HUES48 (cell line): ENCODE measurements at regions not wholly inside any gene's neighbourhood (a gene's known extent, or its start where the extent isn't known, plus 50 kb on each side); places are given as distances from the start of the nearest gene placed in this dataset.
A peak's percentile ranks its signal among the peaks of the same experiment; 100 is the strongest.
"Not testable (repeated sequence)": the region's sequence is repeated elsewhere in the genome, so short reads cannot be mapped to it uniquely, and the experiment has no call there.

Experiments used
- H3K27ac ChIP-seq: one replicate; pipeline ENCODE4 v1.7.0; 2013; ENCODE audit warnings: low read depth, low read length, inconsistent platforms
- H3K27me3 ChIP-seq: 2 replicates; pipeline ENCODE4 v1.6.1; 2013; ENCODE audit warnings: mild to moderate bottlenecking, low read length; ENCODE audit not compliant: control insufficient read depth, insufficient read depth
- H3K36me3 ChIP-seq: 2 replicates; pipeline ENCODE4 v1.6.1; 2013; ENCODE audit warnings: low read length; ENCODE audit not compliant: control insufficient read depth, insufficient read depth
- H3K4me1 ChIP-seq: 2 replicates; pipeline ENCODE4 v1.6.1; 2013; ENCODE audit warnings: mild to moderate bottlenecking, low read length; ENCODE audit not compliant: control insufficient read depth, insufficient read depth
- H3K4me3 ChIP-seq: 2 replicates; pipeline ENCODE4 v1.5.1; 2013; ENCODE audit warnings: mild to moderate bottlenecking, low read depth, low read length
- H3K9ac ChIP-seq: 2 replicates; pipeline ENCODE4 v1.6.1; 2013; ENCODE audit warnings: mild to moderate bottlenecking, low read depth, low read length, moderate library complexity
- H3K9me3 ChIP-seq: 2 replicates; pipeline ENCODE4 v1.6.1; 2013; ENCODE audit warnings: low read length; ENCODE audit not compliant: control insufficient read depth, insufficient read depth

DNA sequence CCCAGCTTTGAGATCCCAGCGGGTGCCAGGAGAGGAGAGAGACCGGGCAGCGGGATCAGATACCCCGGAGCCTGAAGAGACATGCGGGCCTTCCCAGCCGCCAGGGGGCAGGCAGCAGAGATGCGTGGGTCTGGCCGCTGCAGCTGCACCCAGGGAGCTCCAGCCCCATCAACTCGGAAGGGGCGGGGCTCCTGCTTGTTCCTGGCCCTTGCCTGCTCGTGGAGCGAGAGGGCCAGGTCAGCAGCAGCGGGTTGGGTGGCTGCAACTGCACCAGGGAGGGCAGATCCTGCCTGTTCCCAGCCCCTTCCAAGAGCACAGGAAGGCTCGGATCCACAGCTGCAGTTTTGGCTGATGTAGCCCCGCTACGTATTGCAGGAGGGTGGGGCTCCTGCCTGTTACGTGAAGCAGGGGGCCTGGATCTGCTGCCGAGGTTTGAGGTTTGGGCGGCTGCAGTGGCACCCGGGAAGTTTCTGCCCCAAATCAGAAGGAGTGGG is 532.8 kb downstream of the RFPL4B start:
- Histone ChIP-seq H3K9me3 (no peaks in the 10 kb centered on the region), H3K4me3 (peak overlapping the region; percentile 59; the same call in 1 of the 2 replicates), H3K36me3 (no peaks in the 10 kb centered on the region), H3K27ac (no peak overlapping the region), H3K4me1 (0 out of 2 replicates have a peak, but pooled peaks cover 3% of the 10 kb centered on the region), H3K9ac (0 out of 2 replicates have a peak overlapping the region, but pooled peaks have one; percentile 7), H3K27me3 (no peaks in the 10 kb centered on the region)

DNA sequence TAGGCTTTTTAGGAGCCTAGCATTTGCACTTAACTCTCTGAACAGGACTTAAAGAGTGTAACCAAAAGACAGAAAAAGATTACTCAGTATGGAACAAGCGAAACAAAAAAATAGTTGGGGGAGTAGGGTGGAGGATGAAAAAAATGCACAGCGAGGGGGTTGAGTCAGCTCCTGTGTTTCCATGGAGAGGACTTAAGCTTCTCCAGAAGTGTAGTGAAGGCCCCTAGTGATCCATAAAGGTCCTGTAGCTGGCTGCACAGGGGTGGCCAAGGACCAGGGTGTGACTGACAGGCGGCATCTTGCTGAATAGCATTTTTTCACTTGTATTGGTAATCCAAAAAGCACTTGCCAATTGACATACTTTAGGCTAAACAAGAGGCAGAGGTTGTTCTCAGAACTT is 533.9 kb downstream of the RFPL4B start:
- no peaks in the 10 kb centered on the region for H3K9me3 ChIP-seq
- no peaks in the 10 kb centered on the region for H3K27me3 ChIP-seq
- H3K4me3 ChIP-seq = no peak overlapping the region
- H3K9ac ChIP-seq = no peak overlapping the region
- no peak overlapping the region for H3K27ac ChIP-seq
- H3K36me3 ChIP-seq = no peaks in the 10 kb centered on the region
- 0 out of 2 replicates have a peak, but pooled peaks cover 3% of the 10 kb centered on the region for H3K4me1 ChIP-seq

DNA sequence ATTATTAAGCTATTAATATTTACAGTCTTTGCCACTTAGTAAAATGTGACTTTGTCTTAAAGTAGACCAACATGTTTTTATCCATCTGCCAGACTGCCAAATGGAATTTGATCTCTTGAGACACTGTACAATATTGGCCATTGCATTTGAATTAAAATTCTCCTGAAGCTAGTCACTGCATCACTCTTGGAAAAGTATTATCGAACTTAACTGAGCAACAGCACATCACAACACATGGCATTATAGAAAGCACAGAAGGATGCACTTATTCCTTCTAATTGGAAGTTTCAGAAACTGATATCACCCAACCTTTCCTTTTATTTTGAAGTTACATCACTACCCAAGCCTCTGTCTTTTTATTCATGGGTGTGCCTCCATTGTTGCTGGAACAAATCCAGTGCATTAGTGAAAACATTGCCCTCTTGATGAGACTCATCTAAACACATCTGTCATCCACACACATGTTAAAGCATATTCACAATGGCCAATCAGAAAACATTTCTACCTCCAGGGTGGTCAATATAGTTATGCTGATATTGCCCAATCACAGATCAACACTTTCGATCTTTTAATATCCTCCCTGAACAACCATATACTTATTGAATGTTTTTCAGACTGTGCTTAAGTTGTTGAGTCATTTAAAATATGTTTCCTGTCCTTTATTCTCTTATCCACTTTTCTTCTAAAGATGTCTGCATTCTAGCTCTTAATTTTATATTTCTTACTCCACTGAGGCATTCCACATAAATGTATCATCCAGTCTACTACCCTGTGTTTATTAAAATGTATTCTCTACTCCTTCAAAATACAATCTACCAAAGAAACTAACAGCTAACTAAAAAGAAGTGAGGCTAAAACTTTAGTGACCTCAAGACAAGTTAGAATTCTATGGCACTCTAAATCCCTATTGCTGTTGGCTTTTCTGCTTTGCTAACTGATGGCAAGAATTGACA is 535.0 kb downstream of the RFPL4B start:
- H3K9ac ChIP-seq = no peak overlapping the region
- H3K27ac ChIP-seq = no peak overlapping the region
- H3K4me3 ChIP-seq = no peak overlapping the region
- H3K36me3 ChIP-seq = no peaks in the 10 kb centered on the region
- H3K27me3 ChIP-seq = no peaks in the 10 kb centered on the region
- H3K9me3 ChIP-seq = no peaks in the 10 kb centered on the region
- 0 out of 2 replicates have a peak, but pooled peaks cover 3% of the 10 kb centered on the region for H3K4me1 ChIP-seq

DNA sequence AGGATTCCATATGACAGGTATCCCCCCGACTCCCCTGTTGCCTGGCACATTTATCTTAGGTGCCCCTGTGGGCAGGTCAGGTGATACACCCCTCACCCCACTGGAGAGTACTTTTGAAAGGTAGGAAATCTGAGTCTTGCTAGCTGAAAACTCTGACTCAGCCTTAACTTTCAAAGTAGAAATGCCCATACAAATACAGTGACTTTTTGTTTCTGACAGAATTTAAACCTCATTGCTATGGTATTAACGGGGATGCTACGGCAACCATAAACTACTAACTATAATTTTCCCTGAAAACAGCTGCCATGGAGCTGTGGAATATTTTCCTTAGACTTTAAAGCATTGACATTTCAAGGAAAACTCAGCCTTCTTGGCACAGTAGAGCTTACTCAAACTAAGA is 536.0 kb downstream of the RFPL4B start:
- no peak overlapping the region for H3K27ac ChIP-seq
- H3K9ac ChIP-seq = no peak overlapping the region
- H3K9me3 ChIP-seq = no peaks in the 10 kb centered on the region
- 0 out of 2 replicates have a peak, but pooled peaks cover 3% of the 10 kb centered on the region for H3K4me1 ChIP-seq
- H3K4me3 ChIP-seq = no peak overlapping the region
- no peaks in the 10 kb centered on the region for H3K36me3 ChIP-seq
- no peaks in the 10 kb centered on the region for H3K27me3 ChIP-seq

DNA sequence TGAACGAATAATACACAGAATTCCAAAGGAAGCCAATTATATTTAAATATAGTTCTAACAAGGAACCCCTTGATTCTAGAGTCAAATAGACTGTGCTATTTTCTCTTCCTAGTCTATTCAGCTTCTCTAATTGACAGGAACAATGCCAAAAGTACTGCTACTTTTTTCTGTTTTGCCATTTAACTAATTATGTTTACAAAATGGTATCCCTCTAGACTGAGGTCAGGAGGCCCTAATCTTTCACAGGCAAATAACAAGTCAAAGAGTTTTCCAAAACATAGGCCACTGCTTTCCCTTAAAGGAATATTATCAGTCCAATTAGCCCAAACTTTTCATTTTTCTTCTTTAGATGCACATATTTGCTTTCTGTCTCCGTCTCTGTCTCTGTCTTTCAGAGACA is 539.3 kb downstream of the RFPL4B start:
- Histone ChIP-seq H3K27ac (no peak overlapping the region), H3K9ac (no peak overlapping the region), H3K4me3 (no peak overlapping the region), H3K9me3 (no peaks in the 10 kb centered on the region), H3K36me3 (no peaks in the 10 kb centered on the region), H3K4me1 (no peaks in the 10 kb centered on the region), H3K27me3 (no peaks in the 10 kb centered on the region)

DNA sequence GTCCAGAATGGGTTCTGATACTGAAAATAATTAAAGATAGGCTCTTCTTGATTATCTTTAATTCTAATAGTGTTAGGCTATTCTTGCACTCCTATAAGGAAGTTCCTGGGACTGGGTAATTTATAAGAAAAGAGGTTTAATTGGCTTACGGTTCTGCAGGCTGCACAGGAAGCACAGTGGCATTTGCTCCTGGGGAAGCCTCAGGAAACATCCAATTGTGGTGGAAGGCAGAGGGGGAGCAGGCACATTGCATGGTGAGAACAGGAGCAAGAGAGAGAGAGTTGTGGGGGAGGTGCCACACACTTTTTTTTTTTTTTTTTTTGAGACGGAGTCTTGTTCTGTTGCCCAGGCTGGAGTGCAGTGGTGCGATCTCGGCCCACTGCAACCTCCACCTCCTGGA is 540.3 kb downstream of the RFPL4B start:
- not testable (repeated sequence) for H3K9ac ChIP-seq, H3K27me3 ChIP-seq, H3K27ac ChIP-seq, H3K9me3 ChIP-seq, H3K4me1 ChIP-seq, H3K36me3 ChIP-seq, H3K4me3 ChIP-seq

DNA sequence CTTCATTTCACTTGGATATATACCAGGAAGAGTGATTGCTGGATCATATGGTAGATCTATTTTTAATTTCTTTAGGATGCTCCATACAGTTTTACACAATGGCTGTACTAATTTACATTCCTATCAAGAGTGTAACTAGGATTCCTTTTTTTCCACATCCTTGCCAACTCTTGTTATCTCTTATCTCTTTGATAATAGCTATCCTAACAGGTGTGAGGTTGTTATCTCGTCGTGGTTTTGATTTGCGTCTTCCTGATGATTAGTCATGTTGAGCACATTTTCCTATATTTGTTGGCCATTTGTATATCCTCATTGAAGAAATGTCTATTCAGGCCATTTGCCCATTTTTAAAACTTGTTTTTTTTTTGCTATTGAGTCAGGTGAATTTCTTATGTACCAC is 552.4 kb downstream of the RFPL4B start:
- Histone ChIP-seq H3K9ac (no peak overlapping the region), H3K4me1 (no peaks in the 10 kb centered on the region), H3K27ac (no peak overlapping the region), H3K9me3 (no peaks in the 10 kb centered on the region), H3K4me3 (no peak overlapping the region), H3K36me3 (no peaks in the 10 kb centered on the region), H3K27me3 (no peaks in the 10 kb centered on the region)

DNA sequence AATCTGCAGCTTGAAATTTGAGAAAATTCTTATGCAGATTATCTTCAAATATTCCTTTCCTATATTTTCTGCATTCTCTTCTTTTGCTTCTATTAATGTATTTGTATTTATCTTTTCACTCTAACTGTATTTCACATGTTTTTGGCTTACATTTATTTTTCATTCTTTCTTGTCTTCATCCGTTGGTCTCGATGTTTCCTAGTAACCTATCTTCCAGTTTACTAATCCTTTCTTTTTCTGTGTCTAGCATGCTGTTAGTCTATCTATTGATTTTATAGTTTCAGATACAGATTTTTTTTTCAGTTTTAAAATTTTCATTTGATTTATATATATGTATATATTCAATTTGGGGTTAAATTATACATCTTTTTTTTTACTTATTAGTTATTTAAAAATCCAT is 556.2 kb downstream of the RFPL4B start:
- no peak overlapping the region for H3K27ac ChIP-seq
- no peaks in the 10 kb centered on the region for H3K4me1 ChIP-seq
- no peak overlapping the region for H3K9ac ChIP-seq
- H3K4me3 ChIP-seq = no peak overlapping the region
- no peaks in the 10 kb centered on the region for H3K36me3 ChIP-seq
- no peaks in the 10 kb centered on the region for H3K27me3 ChIP-seq
- H3K9me3 ChIP-seq = no peaks in the 10 kb centered on the region

DNA sequence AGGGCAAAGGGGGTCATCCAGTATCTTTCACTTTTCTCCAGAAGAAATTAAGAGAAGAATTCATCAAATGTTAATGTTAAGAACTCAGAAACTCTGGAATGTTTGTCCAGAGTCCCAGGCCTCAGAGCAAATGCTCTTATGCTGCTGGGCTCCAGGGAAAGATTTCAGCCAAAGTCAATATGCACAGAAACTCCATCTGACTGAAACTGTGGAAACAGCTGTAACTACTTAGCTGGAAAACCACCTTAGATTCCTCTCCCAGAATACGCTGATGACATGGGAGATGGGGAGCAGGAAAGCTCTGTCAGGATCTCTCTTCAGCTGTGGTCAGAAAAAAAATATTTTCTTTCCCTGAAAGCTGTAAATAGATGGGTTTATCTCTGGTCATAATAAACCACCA is 559.6 kb downstream of the RFPL4B start:
- H3K9me3 ChIP-seq = no peaks in the 10 kb centered on the region
- H3K27me3 ChIP-seq = no peaks in the 10 kb centered on the region
- no peak overlapping the region for H3K27ac ChIP-seq
- no peak overlapping the region for H3K9ac ChIP-seq
- H3K4me1 ChIP-seq = 0 out of 2 replicates have a peak, but pooled peaks cover 2% of the 10 kb centered on the region
- no peak overlapping the region for H3K4me3 ChIP-seq
- no peaks in the 10 kb centered on the region for H3K36me3 ChIP-seq

DNA sequence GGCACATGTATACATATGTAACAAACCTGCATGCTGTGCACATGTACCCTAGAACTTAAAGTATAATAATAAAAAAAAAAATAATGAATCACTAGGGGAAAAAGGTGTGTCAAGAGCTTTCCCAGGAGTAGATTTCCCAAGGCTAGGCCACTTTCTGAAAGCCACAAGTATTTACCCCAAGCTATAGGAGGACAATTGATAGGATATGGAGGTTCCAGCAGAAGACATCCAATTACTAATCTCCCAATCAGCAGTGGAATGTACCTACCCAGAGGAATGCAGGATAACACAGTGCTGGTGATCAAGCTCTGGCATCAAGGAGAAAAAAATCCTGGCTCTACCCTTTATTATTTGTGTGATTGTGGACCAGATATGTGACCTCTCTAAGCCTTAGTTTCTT is 562.7 kb downstream of the RFPL4B start:
- Histone ChIP-seq H3K9ac (no peak overlapping the region), H3K27me3 (no peaks in the 10 kb centered on the region), H3K4me3 (no peak overlapping the region), H3K9me3 (no peaks in the 10 kb centered on the region), H3K36me3 (no peaks in the 10 kb centered on the region), H3K27ac (no peak overlapping the region), H3K4me1 (peaks cover 20% of the 10 kb centered on the region)

DNA sequence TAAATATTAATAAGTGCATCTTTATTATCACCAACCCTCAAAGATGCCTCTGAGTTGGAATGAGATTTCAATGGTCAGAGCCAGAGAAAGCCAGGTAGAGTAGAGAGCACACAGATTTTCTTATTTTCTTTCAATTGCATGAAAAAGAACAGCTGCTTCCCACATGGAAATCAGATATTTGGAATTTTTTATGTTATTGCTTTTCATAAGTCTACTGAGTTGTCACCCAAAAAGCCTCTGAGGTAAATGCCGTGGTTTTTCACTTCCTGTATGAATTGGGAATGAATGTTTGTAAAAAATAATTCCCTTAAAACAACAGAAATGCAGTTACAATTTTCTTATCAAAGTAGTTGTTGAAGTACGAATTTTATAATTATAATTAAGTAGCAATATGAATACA is 563.1 kb downstream of the RFPL4B start:
- Histone ChIP-seq H3K4me3 (no peak overlapping the region), H3K27me3 (no peaks in the 10 kb centered on the region), H3K9ac (no peak overlapping the region), H3K36me3 (no peaks in the 10 kb centered on the region), H3K9me3 (no peaks in the 10 kb centered on the region), H3K4me1 (peaks cover 20% of the 10 kb centered on the region), H3K27ac (no peak overlapping the region)
